LoVo (cell line): ENCODE measurements at regions not wholly inside any gene's neighbourhood (a gene's known extent, or its start where the extent isn't known, plus 50 kb on each side); places are given as distances from the start of the nearest gene placed in this dataset.
"Not testable (repeated sequence)": the region's sequence is repeated elsewhere in the genome, so short reads cannot be mapped to it uniquely, and the experiment has no call there.

Source experiments
- DNase-seq: peaks from one replicate; pipeline ENCODE4 v3.0.0-alpha.2; 2016; ENCODE audit warnings: low spot score

- DNase-seq, result no peak
Measured at GRCh38 chr10:93221171-93221496, 147.4 kb downstream of the CYP26A1 start.

GRCh38 chr10:93221521-93221920 lies 147.8 kb downstream of the CYP26A1 start:
- no peak for DNase-seq

GRCh38 chr10:93222211-93222754 lies 148.6 kb downstream of the CYP26A1 start:
- no peak for DNase-seq

- DNase-seq, result no peak
Measured at GRCh38 chr10:93222876-93223275, 149.2 kb downstream of the CYP26A1 start.

GRCh38 chr10:93223336-93223735 lies 149.6 kb downstream of the CYP26A1 start:
- DNase-seq, result no peak

GRCh38 chr10:93224005-93224779 lies 150.5 kb downstream of the CYP26A1 start:
- DNase-seq, result no peak

GRCh38 chr10:93225938-93226337 lies 152.2 kb downstream of the CYP26A1 start:
- DNase-seq, result no peak

- DNase-seq, result no peak
Measured at GRCh38 chr10:93226619-93227018, 152.9 kb downstream of the CYP26A1 start.

- not testable (repeated sequence) for DNase-seq
Measured at GRCh38 chr10:93230596-93230995, 156.9 kb downstream of the CYP26A1 start.

- DNase-seq, result not testable (repeated sequence)
Measured at GRCh38 chr10:93232159-93232558, 158.5 kb downstream of the CYP26A1 start.

- DNase-seq, result not testable (repeated sequence)
Measured at GRCh38 chr10:93234940-93235339, 161.2 kb downstream of the CYP26A1 start.

- no peak for DNase-seq
Measured at GRCh38 chr10:93235686-93236085, 162.0 kb downstream of the CYP26A1 start.

GRCh38 chr10:93236393-93237040 lies 162.8 kb downstream of the CYP26A1 start:
- no peak for DNase-seq

- DNase-seq, result no peak
Measured at GRCh38 chr10:93245147-93245546, 171.5 kb downstream of the CYP26A1 start.

GRCh38 chr10:93245779-93246178 lies 172.1 kb downstream of the CYP26A1 start:
- no peak for DNase-seq

GRCh38 chr10:93248583-93249227 lies 175.0 kb downstream of the CYP26A1 start:
- no peak for DNase-seq

GRCh38 chr10:93250010-93250409 lies 176.3 kb downstream of the CYP26A1 start:
- DNase-seq, result no peak

GRCh38 chr10:93254180-93254853 lies 180.6 kb downstream of the CYP26A1 start:
- no peak for DNase-seq

GRCh38 chr10:93255546-93255945 lies 181.9 kb downstream of the CYP26A1 start:
- DNase-seq, result no peak
